Endothelial cell of umbilical vein (primary cell): ENCODE measurements at regions not wholly inside any gene's neighbourhood (a gene's known extent, or its start where the extent isn't known, plus 50 kb on each side); places are given as distances from the start of the nearest gene placed in this dataset.

Experiments used
- BruUV-seq: library from RNA; stranded (reverse); fragments of 400-500 nt; replicated peaks from 2 replicates; lab custom pipeline; 2021; lab: Mats Ljungman, UMichigan
- CTCF ChIA-PET: fragments of 300-600, 350-600 bp; sonication (Branson Sonifier 250); formaldehyde crosslinking; loops from one replicate; lab custom pipeline; 2021; ENCODE audit warnings: antibody characterized with exemption, inconsistent platforms; lab: Charles Lee
- POLR2A ChIA-PET: fragments of 300-600, 350-600 bp; sonication (Branson Sonifier 250); formaldehyde crosslinking; loops from one replicate; lab custom pipeline; 2021; ENCODE audit warnings: antibody characterized with exemption, inconsistent platforms; lab: Charles Lee
- DNase-seq: peaks from one replicate; pipeline ENCODE4 v3.0.0-alpha.2; 2011; ENCODE audit warnings: low read depth, low spot score
- FAIRE-seq: peaks from 2 replicates; lab custom pipeline; 2011; peaks lifted over from hg19 to GRCh38; lab: Jason Lieb, UNC
- H2AFZ ChIP-seq: 2 replicates; pipeline ENCODE4 v1.6.0; 2012; ENCODE audit warnings: low read depth, low read length, control low read depth, inconsistent platforms
- H3K27ac ChIP-seq: 2 replicates; pipeline ENCODE4 v1.5.1; 2011; ENCODE audit warnings: low read depth, mild to moderate bottlenecking, control low read depth, low read length, moderate library complexity; ENCODE audit not compliant: insufficient read depth
- H3K27me3 ChIP-seq, 2 experiments: 2 replicates each; pipeline versions ENCODE4 v1.6.0 to v1.6.1; 2011; ENCODE audit warnings: low read length in 2 of 2, mixed read lengths in 1 of 2; ENCODE audit not compliant: control insufficient read depth in 2 of 2, insufficient read depth in 2 of 2
- H3K36me3 ChIP-seq, 2 experiments: 2 replicates in 1 of 2; 3 replicates in 1 of 2; pipeline ENCODE4 v1.5.1; 2011; ENCODE audit warnings: low read length in 2 of 2, mild to moderate bottlenecking in 1 of 2, moderate library complexity in 1 of 2; ENCODE audit not compliant: control insufficient read depth in 2 of 2, insufficient read depth in 2 of 2; ENCODE audit errors: extremely low read depth in 1 of 2
- H3K4me1 ChIP-seq: 3 replicates; pipeline ENCODE4 v1.5.1; 2011; ENCODE audit warnings: mild to moderate bottlenecking, low read length; ENCODE audit not compliant: control insufficient read depth, insufficient read depth; ENCODE audit errors: extremely low read depth
- H3K4me2 ChIP-seq: 2 replicates; pipeline ENCODE4 v1.6.1; 2011; ENCODE audit warnings: low read length, control low read depth, mixed read lengths; ENCODE audit not compliant: insufficient read depth
- H3K4me3 ChIP-seq, 3 experiments: fragments of 200-600 bp in 1 of 3; sonication (generic), shearing (Covaris generic) in 1 of 3; replicated peaks in 1 of 3; 2 replicates each; pipeline ENCODE4 v1.5.1; 2011 to 2016; ENCODE audit warnings: control low read depth in 3 of 3, low read length in 3 of 3, mild to moderate bottlenecking in 2 of 3, inconsistent platforms in 1 of 3, low read depth in 1 of 3, moderate library complexity in 1 of 3; ENCODE audit not compliant: insufficient read depth in 1 of 3
- H3K79me2 ChIP-seq: 2 replicates; pipeline ENCODE4 v1.6.0; 2012; ENCODE audit warnings: low read length, inconsistent platforms; ENCODE audit not compliant: control insufficient read depth, insufficient read depth
- H3K9ac ChIP-seq: replicated peaks from 2 replicates; pipeline ENCODE3; 2011; ENCODE audit warnings: low read length, control low read depth; ENCODE audit not compliant: insufficient read depth; ENCODE audit errors: extremely low read depth
- H3K9me1 ChIP-seq: replicated peaks from 3 replicates; pipeline ENCODE4 v1.6.0; 2011; ENCODE audit warnings: mild to moderate bottlenecking, low read length; ENCODE audit not compliant: control insufficient read depth, insufficient read depth; ENCODE audit errors: extremely low read depth
- H3K9me3 ChIP-seq: replicated peaks from 2 replicates; pipeline ENCODE4 v1.5.1; 2012; ENCODE audit warnings: low read length, inconsistent platforms; ENCODE audit not compliant: control insufficient read depth, insufficient read depth
- H4K20me1 ChIP-seq: replicated peaks from 2 replicates; pipeline ENCODE3; 2011; ENCODE audit warnings: mild to moderate bottlenecking, low read length; ENCODE audit not compliant: control insufficient read depth, insufficient read depth; ENCODE audit errors: extremely low read depth
- FOS ChIP-seq: IDR thresholded peaks from 2 replicates; pipeline ENCODE4 v1.6.1; 2011; ENCODE audit warnings: mild to moderate bottlenecking, low read length, moderate library complexity, borderline replicate concordance; ENCODE audit not compliant: insufficient read depth
- JUN ChIP-seq: IDR thresholded peaks from 2 replicates; pipeline ENCODE4 v1.6.1; 2011; ENCODE audit warnings: borderline replicate concordance, low read depth; ENCODE audit not compliant: insufficient read length, insufficient read depth
- POLR2A ChIP-seq: IDR thresholded peaks from 2 replicates; pipeline ENCODE4 v1.6.1; 2012; ENCODE audit warnings: low read depth, mild to moderate bottlenecking, control low read depth, low read length
- POLR2AphosphoS5 ChIP-seq: IDR thresholded peaks from 2 replicates; pipeline ENCODE4 v1.6.1; 2012; ENCODE audit warnings: low read depth, mild to moderate bottlenecking, control low read depth, low read length, moderate library complexity; ENCODE audit not compliant: insufficient read depth
- dilution Hi-C: fragments of 300-500 bp; cut with MboI; formaldehyde crosslinking; loops from one replicate; pipeline ENCODE4 v1.15.0; 2019; ENCODE audit warnings: low sequenced_read_pairs; ENCODE audit not compliant: extremely low pct_ligation_motif_present
- intact Hi-C: fragments of 100-400 bp; cut with micrococcal nuclease; formaldehyde crosslinking; loops from one replicate; pipeline ENCODE4 v1.10.0; 2022
- TF ChIP-seq, protein P1 (sequence below): IDR thresholded peaks from 2 replicates; pipeline ENCODE4 v1.6.1; 2011; ENCODE audit not compliant: insufficient read depth, insufficient read length
- TF ChIP-seq, protein P2 (sequence below), 2 donors: IDR thresholded peaks; 1 replicate in 1 of 2; 2 replicates in 1 of 2; pipeline ENCODE4 v1.5.1; 2011; ENCODE audit warnings: low read length in 2 of 2, mild to moderate bottlenecking in 2 of 2, moderate library complexity in 2 of 2, control low read depth in 1 of 2, inconsistent platforms in 1 of 2, low read depth in 1 of 2; ENCODE audit not compliant: insufficient read depth in 1 of 2; ENCODE audit errors: extremely low read depth in 1 of 2

DNA sequence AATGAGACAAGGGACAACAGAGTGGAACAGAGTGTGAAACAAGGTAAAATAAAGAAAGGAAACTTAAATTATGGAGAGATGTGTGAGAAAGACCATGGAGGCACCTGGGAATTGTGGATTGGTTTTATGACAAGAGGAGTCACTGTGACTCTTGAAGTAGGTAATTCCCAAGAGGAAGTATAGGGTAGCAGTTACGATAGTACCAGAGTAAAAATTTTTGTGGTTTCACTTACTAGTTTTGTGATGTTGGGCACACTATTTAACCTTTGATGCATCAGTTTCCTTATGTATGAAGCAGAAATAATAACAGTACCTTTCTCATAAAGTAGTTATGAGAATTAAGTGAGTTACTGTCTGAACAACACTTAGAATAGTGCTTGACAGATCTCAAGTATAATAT, 267.9 kb upstream of the DPYD start:
- no peaks in the 10 kb centered on the region for H4K20me1 ChIP-seq
- no peaks in the 10 kb centered on the region for H3K79me2 ChIP-seq
- no peaks in the 10 kb centered on the region for H3K9me1 ChIP-seq
- no peak overlapping the region for H3K4me2 ChIP-seq
- no peaks in the 10 kb centered on the region for H3K4me1 ChIP-seq
- ChIA-PET CTCF (no interaction called here), POLR2A (no interaction called here)
- intact Hi-C loops: no loop called here
- dilution Hi-C loops: no loop called here
- no peak for TF ChIP-seq JUN
- no peak overlapping the region for H3K9ac ChIP-seq
- no peaks in the 10 kb centered on the region for H3K9me3 ChIP-seq
- DNase-seq: no peak
- no peaks in the 10 kb centered on the region for H3K27me3 ChIP-seq
- no peaks in the 10 kb centered on the region for H3K36me3 ChIP-seq
- no peak overlapping the region for H3K4me3 ChIP-seq
- H3K27ac ChIP-seq: no peak overlapping the region
- no peak overlapping the region for H2AFZ ChIP-seq
- no peak for FAIRE-seq
- no TSS peak for BruUV-seq

DNA sequence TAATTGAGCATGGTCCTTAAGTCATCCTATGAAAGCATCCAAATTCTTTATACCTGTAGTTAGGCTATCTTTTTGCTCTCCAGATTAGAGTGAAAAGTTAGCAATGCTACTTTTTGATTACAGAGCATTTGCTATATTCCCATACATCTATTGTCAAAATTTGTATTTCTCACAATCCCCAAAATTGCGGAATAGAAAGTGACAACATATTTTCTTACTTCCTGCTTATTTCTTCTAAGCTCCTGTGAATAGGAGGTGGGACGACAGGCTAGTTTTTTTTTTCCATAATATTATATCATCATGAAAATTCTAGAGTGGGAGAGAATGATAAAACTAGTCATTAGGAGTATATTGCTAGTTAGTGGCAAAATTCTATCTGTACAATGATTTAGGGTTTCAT, 264.0 kb upstream of the DPYD start:
- Histone ChIP-seq H2AFZ (no peak overlapping the region), H3K9me3 (no peaks in the 10 kb centered on the region), H3K27me3 (no peaks in the 10 kb centered on the region), H3K79me2 (no peaks in the 10 kb centered on the region), H3K27ac (no peak overlapping the region), H3K9me1 (no peaks in the 10 kb centered on the region), H3K4me2 (no peak overlapping the region), H3K4me1 (no peaks in the 10 kb centered on the region), H4K20me1 (no peaks in the 10 kb centered on the region), H3K9ac (no peak overlapping the region), H3K4me3 (no peak overlapping the region), H3K36me3 (no peaks in the 10 kb centered on the region)
- TF ChIP-seq POLR2A (no peak), JUN (no peak), FOS (no peak), POLR2AphosphoS5 (no peak)
- TF ChIP-seq, protein P1, sequence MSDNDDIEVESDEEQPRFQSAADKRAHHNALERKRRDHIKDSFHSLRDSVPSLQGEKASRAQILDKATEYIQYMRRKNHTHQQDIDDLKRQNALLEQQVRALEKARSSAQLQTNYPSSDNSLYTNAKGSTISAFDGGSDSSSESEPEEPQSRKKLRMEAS: no peak
- TF ChIP-seq, protein P2, sequence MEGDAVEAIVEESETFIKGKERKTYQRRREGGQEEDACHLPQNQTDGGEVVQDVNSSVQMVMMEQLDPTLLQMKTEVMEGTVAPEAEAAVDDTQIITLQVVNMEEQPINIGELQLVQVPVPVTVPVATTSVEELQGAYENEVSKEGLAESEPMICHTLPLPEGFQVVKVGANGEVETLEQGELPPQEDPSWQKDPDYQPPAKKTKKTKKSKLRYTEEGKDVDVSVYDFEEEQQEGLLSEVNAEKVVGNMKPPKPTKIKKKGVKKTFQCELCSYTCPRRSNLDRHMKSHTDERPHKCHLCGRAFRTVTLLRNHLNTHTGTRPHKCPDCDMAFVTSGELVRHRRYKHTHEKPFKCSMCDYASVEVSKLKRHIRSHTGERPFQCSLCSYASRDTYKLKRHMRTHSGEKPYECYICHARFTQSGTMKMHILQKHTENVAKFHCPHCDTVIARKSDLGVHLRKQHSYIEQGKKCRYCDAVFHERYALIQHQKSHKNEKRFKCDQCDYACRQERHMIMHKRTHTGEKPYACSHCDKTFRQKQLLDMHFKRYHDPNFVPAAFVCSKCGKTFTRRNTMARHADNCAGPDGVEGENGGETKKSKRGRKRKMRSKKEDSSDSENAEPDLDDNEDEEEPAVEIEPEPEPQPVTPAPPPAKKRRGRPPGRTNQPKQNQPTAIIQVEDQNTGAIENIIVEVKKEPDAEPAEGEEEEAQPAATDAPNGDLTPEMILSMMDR (IDR thresholded peaks at IDR 0.05; ENCODE audit: extremely low read depth in 1 of 2, insufficient read depth in 1 of 2, low read depth in 1 of 2, low read length in 2 of 2): no peak
- POLR2A ChIA-PET: no interaction called here
- BruUV-seq: no TSS peak
- no peak for FAIRE-seq
- DNase-seq: no peak
- dilution Hi-C loops: no loop called here
- CTCF ChIA-PET: no interaction called here
- intact Hi-C loops: no loop called here
